OCI-LY7 (cell line): ENCODE measurements at regions not wholly inside any gene's neighbourhood (a gene's known extent, or its start where the extent isn't known, plus 50 kb on each side); places are given as distances from the start of the nearest gene placed in this dataset.

Experiments
- CTCF ChIP-seq: fragments of 200-600 bp; sonication (generic); conservative IDR thresholded peaks from 2 replicates; pipeline ENCODE4 v1.5.1; 2014; ENCODE audit warnings: mild to moderate bottlenecking, antibody characterized with exemption, low read length, moderate library complexity, mixed read lengths
- EZH2phosphoT487 ChIP-seq: fragments of 200-600 bp; sonication (generic); IDR thresholded peaks from 2 replicates; pipeline ENCODE4 v1.6.1; 2018; ENCODE audit warnings: low read depth, borderline replicate concordance, mild to moderate bottlenecking, mixed run types, antibody characterized with exemption, low read length, moderate library complexity, mixed read lengths

DNA sequence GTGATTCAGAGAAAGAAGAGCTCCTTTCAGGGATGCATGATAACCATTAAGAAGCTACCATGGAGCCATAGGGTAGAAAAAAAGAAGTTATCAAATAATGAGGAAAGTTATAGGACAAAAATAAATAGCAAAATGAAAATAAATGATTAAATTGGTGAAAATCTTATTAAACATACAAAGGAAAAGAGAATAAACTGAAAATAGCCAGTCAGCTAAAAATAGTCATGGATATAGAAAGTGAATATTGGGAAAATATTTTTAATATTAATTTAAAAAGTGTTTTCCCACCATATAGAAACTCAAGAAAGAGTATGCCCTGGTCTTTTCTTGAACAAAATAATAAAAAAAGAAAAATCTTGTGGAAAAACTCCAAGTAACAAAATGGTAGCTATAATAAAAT, 209.2 kb upstream of the CDH19 start:
- no peak for TF ChIP-seq CTCF
- TF ChIP-seq EZH2phosphoT487: no peak
